ENCODE measurements at regions not wholly inside any gene's neighbourhood (a gene's known extent, or its start where the extent isn't known, plus 50 kb on each side); places are given as distances from the start of the nearest gene placed in this dataset.

GRCh38 chrX:9329056-9329455, 135.8 kb upstream of the TBL1X start (continued):
- no peak for TF ChIP-seq POLR2AphosphoS5 (IDR thresholded peaks at IDR 0.05)
- TF ChIP-seq SMC3 (conservative IDR thresholded peaks at IDR 0.05; ENCODE audit: poor library complexity), result no peak
- no peak for TF ChIP-seq EP300 (conservative IDR thresholded peaks at IDR 0.05; ENCODE audit: poor library complexity, severe bottlenecking)
- TF ChIP-seq MXI1 (conservative IDR thresholded peaks at IDR 0.05; ENCODE audit: poor library complexity, severe bottlenecking), result no peak

GRCh38 chrX:9330249-9330982, 134.4 kb upstream of the TBL1X start:
- H3K36me3 ChIP-seq (ENCODE audit: insufficient read depth, low read length), result no peaks in the 10 kb centered on the region
- H3K79me2 ChIP-seq (replicated peaks; ENCODE audit: insufficient read depth, low read length), result no peaks in the 10 kb centered on the region
- TF ChIP-seq RAD21 (conservative IDR thresholded peaks at IDR 0.05), result no peak
- H4K20me1 ChIP-seq (ENCODE audit: insufficient read depth), result no peaks in the 10 kb centered on the region
- no peak overlapping the region for H3K4me3 ChIP-seq (ENCODE audit: low read length)
- H3F3A ChIP-seq (ENCODE audit: insufficient read depth, low read length, poor library complexity, severe bottlenecking), result no peaks in the 10 kb centered on the region
- H3K9ac ChIP-seq (ENCODE audit: low read length), result no peak overlapping the region
- no peak overlapping the region for H2AFZ ChIP-seq (ENCODE audit: low read depth, low read length)
- H3K27me3 ChIP-seq (ENCODE audit: insufficient read depth, low read depth, low read length), result no peaks in the 10 kb centered on the region
- H3K9me3 ChIP-seq (ENCODE audit: low read length), result no peaks in the 10 kb centered on the region
- no peak overlapping the region for H3K4me2 ChIP-seq (ENCODE audit: low read length)
- no peaks in the 10 kb centered on the region for H3K9me2 ChIP-seq (ENCODE audit: insufficient read depth, low read length)
- H3K27ac ChIP-seq (ENCODE audit: low read length), result no peak overlapping the region

- H3K9me3 ChIP-seq (ENCODE audit: low read length), result no peaks in the 10 kb centered on the region
- H2AFZ ChIP-seq (ENCODE audit: low read depth, low read length), result no peak overlapping the region
- no peak overlapping the region for H3K4me2 ChIP-seq (ENCODE audit: low read length)
- no peak overlapping the region for H3K27ac ChIP-seq (ENCODE audit: low read length)
- H4K20me1 ChIP-seq (ENCODE audit: insufficient read depth), result no peaks in the 10 kb centered on the region
- no peaks in the 10 kb centered on the region for H3F3A ChIP-seq (ENCODE audit: insufficient read depth, low read length, poor library complexity, severe bottlenecking)
- no peaks in the 10 kb centered on the region for H3K27me3 ChIP-seq (ENCODE audit: insufficient read depth, low read depth, low read length)
- no peaks in the 10 kb centered on the region for H3K9me2 ChIP-seq (ENCODE audit: insufficient read depth, low read length)
- H3K36me3 ChIP-seq (ENCODE audit: insufficient read depth, low read length), result no peaks in the 10 kb centered on the region
- H3K4me3 ChIP-seq (ENCODE audit: low read length), result no peak overlapping the region
- H3K9ac ChIP-seq (ENCODE audit: low read length), result no peak overlapping the region
- H3K79me2 ChIP-seq (replicated peaks; ENCODE audit: insufficient read depth, low read length), result no peaks in the 10 kb centered on the region
- TF ChIP-seq REST (IDR thresholded peaks at IDR 0.05; ENCODE audit: borderline replicate concordance), result no peak
- no peak for TF ChIP-seq EZH2 (IDR thresholded peaks at IDR 0.05; ENCODE audit: borderline replicate concordance, insufficient read depth, low read length, poor library complexity, severe bottlenecking)
- no peak for TF ChIP-seq SMC3 (conservative IDR thresholded peaks at IDR 0.05; ENCODE audit: poor library complexity)
- TF ChIP-seq CTCF (IDR thresholded peaks at IDR 0.05; ENCODE audit: poor library complexity, severe bottlenecking), result no peak
- no peak for TF ChIP-seq MXI1 (conservative IDR thresholded peaks at IDR 0.05; ENCODE audit: poor library complexity, severe bottlenecking)
- no peak for TF ChIP-seq TAF1 (IDR thresholded peaks at IDR 0.05; ENCODE audit: low read depth)
- TF ChIP-seq POLR2AphosphoS5 (IDR thresholded peaks at IDR 0.05), result no peak
- no peak for TF ChIP-seq EP300 (conservative IDR thresholded peaks at IDR 0.05; ENCODE audit: poor library complexity, severe bottlenecking)
- no peak for TF ChIP-seq RAD21 (conservative IDR thresholded peaks at IDR 0.05)
These were observed 130.8 kb upstream of the TBL1X start for GRCh38 chrX:9333873-9334560.
